ENCODE measurements at regions not wholly inside any gene's neighbourhood (a gene's known extent, or its start where the extent isn't known, plus 50 kb on each side); places are given as distances from the start of the nearest gene placed in this dataset.

- no peak overlapping the region for H3K4me3 ChIP-seq
- no peaks in the 10 kb centered on the region for H3K27me3 ChIP-seq
- TF ChIP-seq, protein P1, sequence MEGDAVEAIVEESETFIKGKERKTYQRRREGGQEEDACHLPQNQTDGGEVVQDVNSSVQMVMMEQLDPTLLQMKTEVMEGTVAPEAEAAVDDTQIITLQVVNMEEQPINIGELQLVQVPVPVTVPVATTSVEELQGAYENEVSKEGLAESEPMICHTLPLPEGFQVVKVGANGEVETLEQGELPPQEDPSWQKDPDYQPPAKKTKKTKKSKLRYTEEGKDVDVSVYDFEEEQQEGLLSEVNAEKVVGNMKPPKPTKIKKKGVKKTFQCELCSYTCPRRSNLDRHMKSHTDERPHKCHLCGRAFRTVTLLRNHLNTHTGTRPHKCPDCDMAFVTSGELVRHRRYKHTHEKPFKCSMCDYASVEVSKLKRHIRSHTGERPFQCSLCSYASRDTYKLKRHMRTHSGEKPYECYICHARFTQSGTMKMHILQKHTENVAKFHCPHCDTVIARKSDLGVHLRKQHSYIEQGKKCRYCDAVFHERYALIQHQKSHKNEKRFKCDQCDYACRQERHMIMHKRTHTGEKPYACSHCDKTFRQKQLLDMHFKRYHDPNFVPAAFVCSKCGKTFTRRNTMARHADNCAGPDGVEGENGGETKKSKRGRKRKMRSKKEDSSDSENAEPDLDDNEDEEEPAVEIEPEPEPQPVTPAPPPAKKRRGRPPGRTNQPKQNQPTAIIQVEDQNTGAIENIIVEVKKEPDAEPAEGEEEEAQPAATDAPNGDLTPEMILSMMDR (IDR thresholded peaks at IDR 0.05): no peak
- H3K36me3 ChIP-seq: no peaks in the 10 kb centered on the region
- H3K9me3 ChIP-seq: no peaks in the 10 kb centered on the region
- no peak for DNase-seq
- FAIRE-seq: no peak
- intact Hi-C loops (cut with DNase I): no loop called here
- 51 to 53% methylated on average over 7 of the region's 7 CpGs for WGBS, 2 donors
- no peak for ATAC-seq
- no peak overlapping the region for H3K27ac ChIP-seq
- no peaks in the 10 kb centered on the region for H3K4me1 ChIP-seq
Measured at GRCh38 chr4:20062054-20062453, 189.7 kb upstream of the SLIT2 start.

- WGBS, 2 donors: 81 to 90% methylated on average over 6 of the region's 6 CpGs
- intact Hi-C loops (cut with DNase I): no loop called here
- DNase-seq: no peak
- Histone ChIP-seq H3K27me3 (no peaks in the 10 kb centered on the region), H3K4me1 (no peaks in the 10 kb centered on the region), H3K27ac (no peak overlapping the region), H3K9me3 (no peaks in the 10 kb centered on the region), H3K36me3 (no peaks in the 10 kb centered on the region), H3K4me3 (no peak overlapping the region)
- ATAC-seq: no peak
- TF ChIP-seq, protein P1 (IDR thresholded peaks at IDR 0.05): no peak
- no peak for FAIRE-seq
Measured at GRCh38 chr4:20050768-20051167, 200.9 kb upstream of the SLIT2 start.

DNA sequence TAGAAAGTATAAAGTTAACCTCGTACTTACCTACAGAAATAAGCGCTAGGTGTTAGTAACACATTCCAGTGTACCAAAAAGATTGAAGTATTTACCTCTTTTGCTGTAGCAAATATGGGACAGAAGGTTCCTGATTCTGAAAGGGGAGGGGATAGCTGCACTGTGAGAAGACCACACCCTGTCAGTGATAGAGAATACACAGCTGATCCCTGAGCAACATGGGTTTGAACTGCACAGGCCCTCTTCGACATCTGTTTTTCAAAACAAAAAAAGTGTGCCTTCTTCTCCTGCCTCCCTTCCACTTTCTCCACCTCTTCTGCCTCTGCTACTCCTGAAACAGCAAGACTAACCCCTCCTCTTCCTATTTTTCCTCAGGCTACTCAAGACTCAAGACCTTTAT, 201.8 kb upstream of the SLIT2 start:
- intact Hi-C loops (cut with DNase I): no loop called here
- H3K4me3 ChIP-seq: no peak overlapping the region
- ATAC-seq (no peak), DNase-seq (no peak), FAIRE-seq (no peak)
- H3K27me3 ChIP-seq: no peaks in the 10 kb centered on the region
- no peaks in the 10 kb centered on the region for H3K4me1 ChIP-seq
- no peaks in the 10 kb centered on the region for H3K36me3 ChIP-seq
- no peaks in the 10 kb centered on the region for H3K9me3 ChIP-seq
- TF ChIP-seq, protein P1 (IDR thresholded peaks at IDR 0.05): no peak
- 64 to 74% methylated on average over 3 of the region's 3 CpGs for WGBS, 2 donors
- no peak overlapping the region for H3K27ac ChIP-seq

- no peak for DNase-seq
- H3K36me3 ChIP-seq: no peaks in the 10 kb centered on the region
- WGBS, 2 donors: 70 to 82% methylated on average over 3 of the region's 3 CpGs
Measured at GRCh38 chr4:20046931-20047677, 204.6 kb upstream of the SLIT2 start.

DNA sequence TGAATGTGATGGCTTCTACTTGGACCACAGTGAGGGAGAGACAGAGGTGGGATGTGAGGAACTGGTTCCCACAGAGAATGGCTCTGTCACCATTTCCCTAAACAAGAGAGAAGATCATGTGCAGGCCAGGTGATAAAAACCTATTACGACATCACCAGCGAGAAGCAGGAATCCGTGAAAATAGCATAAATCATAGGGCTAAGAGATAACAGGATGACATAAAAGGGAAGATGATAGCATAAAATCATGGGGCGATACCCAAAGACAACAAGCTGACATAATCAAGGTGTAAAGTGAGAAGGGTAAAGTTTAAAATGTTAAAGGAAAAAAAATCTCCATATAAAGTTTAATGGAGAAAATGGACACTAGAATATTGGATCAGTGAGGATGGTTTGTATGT, 205.5 kb upstream of the SLIT2 start:
- DNase-seq (no peak), ATAC-seq (no peak)

More at GRCh38 chr4:20046931-20047677, 204.6 kb upstream of the SLIT2 start:
- TF ChIP-seq, protein P1 (IDR thresholded peaks at IDR 0.05): no peak
- H3K9me3 ChIP-seq: no peaks in the 10 kb centered on the region
- H3K4me1 ChIP-seq: no peaks in the 10 kb centered on the region
- no peak overlapping the region for H3K27ac ChIP-seq
- FAIRE-seq (no peak), ATAC-seq (no peak)
- H3K4me3 ChIP-seq: no peak overlapping the region
- intact Hi-C loops (cut with DNase I): no loop called here
- no peaks in the 10 kb centered on the region for H3K27me3 ChIP-seq

More for the DNA sequence above, 205.5 kb upstream of the SLIT2 start:
- H3K4me1 ChIP-seq: no peaks in the 10 kb centered on the region
- no peak overlapping the region for H3K27ac ChIP-seq
- H3K27me3 ChIP-seq: no peaks in the 10 kb centered on the region
- no peaks in the 10 kb centered on the region for H3K36me3 ChIP-seq
- TF ChIP-seq, protein P1 (IDR thresholded peaks at IDR 0.05): no peak
- FAIRE-seq: no peak
- intact Hi-C loops (cut with DNase I): no loop called here
- H3K4me3 ChIP-seq: no peak overlapping the region
- no peaks in the 10 kb centered on the region for H3K9me3 ChIP-seq
- WGBS, 2 donors: 67 to 74% methylated on average over 4 of the region's 4 CpGs
